GM12878 (cell line): ENCODE measurements at regions not wholly inside any gene's neighbourhood (a gene's known extent, or its start where the extent isn't known, plus 50 kb on each side); places are given as distances from the start of the nearest gene placed in this dataset.

Source experiments
- ATAC-seq: fragments of 200-7000 bp; cut with Tn5 transposase; 3 replicates; pipeline ENCODE4 v1.9.1; 2020; ENCODE audit warnings: mild to moderate bottlenecking, moderate library complexity
- BruUV-seq: library from RNA; stranded (reverse); fragments of 400-500 nt; replicated peaks from 2 replicates; lab custom pipeline; 2021; lab: Mats Ljungman, UMichigan
- CTCF ChIA-PET: fragments of 300-600 bp; sonication (Branson Sonifier 250); formaldehyde crosslinking; extraction: SDS; loops from one replicate; lab custom pipeline; 2021; ENCODE audit warnings: inconsistent platforms; lab: Yijun Ruan, JAX
- POLR2A ChIA-PET: fragments of 350-600 bp; formaldehyde crosslinking; extraction: SDS; loops from one replicate; lab custom pipeline; 2021; ENCODE audit warnings: inconsistent platforms; lab: Charles Lee
- RAD21 ChIA-PET: fragments of 300-600 bp; sonication (Branson Sonifier 250); formaldehyde crosslinking; loops from one replicate; lab custom pipeline; 2023; ENCODE audit warnings: antibody characterized with exemption; ENCODE audit not compliant: unreplicated experiment; lab: Charles Lee
- SMC1A ChIA-PET: fragments of 300-600 bp; sonication (Branson Sonifier 250); formaldehyde crosslinking; loops from one replicate; lab custom pipeline; 2023; ENCODE audit not compliant: unreplicated experiment, uncharacterized antibody; lab: Charles Lee
- DNase-seq: peaks from one replicate; pipeline ENCODE4 v3.0.0-alpha.2; 2011; ENCODE audit warnings: low read depth, low spot score
- FAIRE-seq: peaks from 3 replicates; lab custom pipeline; 2011; peaks lifted over from hg19 to GRCh38; lab: Jason Lieb, UNC
- H2AFZ ChIP-seq: 2 replicates; pipeline ENCODE4 v1.6.0; 2011; ENCODE audit warnings: low read depth, low read length, control low read depth; ENCODE audit not compliant: control insufficient read depth
- H3K27ac ChIP-seq: 2 replicates; pipeline ENCODE4 v1.5.1; 2011; ENCODE audit warnings: control low read depth; ENCODE audit not compliant: control insufficient read depth, insufficient read depth
- H3K27me3 ChIP-seq, 2 experiments: replicated peaks in 1 of 2; 2 replicates each; pipeline versions ENCODE4 v1.6.0 to v1.6.1; 2011; ENCODE audit warnings: low read length in 1 of 2; ENCODE audit not compliant: control insufficient read depth in 2 of 2, insufficient read depth in 2 of 2
- H3K36me3 ChIP-seq, 2 experiments: 2 replicates each; pipeline ENCODE4 v1.5.1; 2011; ENCODE audit warnings: low read length in 1 of 2; ENCODE audit not compliant: control insufficient read depth in 2 of 2, insufficient read depth in 2 of 2
- H3K4me1 ChIP-seq: 2 replicates; pipeline ENCODE4 v1.6.1; 2011; ENCODE audit warnings: mild to moderate bottlenecking, low read length, moderate library complexity, mixed read lengths; ENCODE audit not compliant: control insufficient read depth, insufficient read depth
- H3K4me2 ChIP-seq: 2 replicates; pipeline ENCODE4 v1.6.0; 2011; ENCODE audit warnings: control low read depth; ENCODE audit not compliant: control insufficient read depth, insufficient read depth
- H3K4me3 ChIP-seq: fragments of 200-600 bp; sonication (generic); 2 replicates; pipeline ENCODE4 v1.5.1; 2016
- H3K79me2 ChIP-seq: 2 replicates; pipeline ENCODE4 v1.6.0; 2011; ENCODE audit warnings: low read length; ENCODE audit not compliant: control insufficient read depth, insufficient read depth
- H3K9ac ChIP-seq: 2 replicates; pipeline ENCODE4 v1.8.0; 2011; ENCODE audit warnings: low read length, control low read depth, mixed read lengths; ENCODE audit not compliant: control insufficient read depth, insufficient read depth
- H3K9me3 ChIP-seq: replicated peaks from 3 replicates; pipeline ENCODE4 v1.5.1; 2011; ENCODE audit warnings: mild to moderate bottlenecking, low read length; ENCODE audit not compliant: control insufficient read depth, insufficient read depth
- H4K20me1 ChIP-seq: 2 replicates; pipeline ENCODE4 v1.6.0; 2011; ENCODE audit not compliant: control insufficient read depth, insufficient read depth
- DPF2 ChIP-seq: fragments of 450-650 bp; IDR thresholded peaks from 2 replicates; pipeline ENCODE4 v1.6.1; 2017; ENCODE audit warnings: mild to moderate bottlenecking
- HDAC6 ChIP-seq: fragments of 200-600 bp; sonication (generic); IDR thresholded peaks from one replicate; pipeline ENCODE4 v1.8.0; 2017; ENCODE audit warnings: antibody characterized with exemption; ENCODE audit not compliant: unreplicated experiment
- MYB ChIP-seq: fragments of 150-350 bp; IDR thresholded peaks from 2 replicates; pipeline ENCODE4 v1.6.1; 2014; ENCODE audit warnings: mild to moderate bottlenecking, low read depth, low read length, borderline replicate concordance
- SMARCA5 ChIP-seq: fragments of 450-650 bp; IDR thresholded peaks from 2 replicates; pipeline ENCODE4 v1.6.1; 2017; ENCODE audit warnings: mild to moderate bottlenecking
- STAT1 ChIP-seq: fragments of 450-650 bp; conservative IDR thresholded peaks from 2 replicates; pipeline ENCODE4 v1.6.1; 2014; ENCODE audit warnings: antibody characterized with exemption, mild to moderate bottlenecking
- TCF3 ChIP-seq: IDR thresholded peaks from 2 replicates; pipeline ENCODE4 v1.6.1; 2012; ENCODE audit warnings: low read depth, mild to moderate bottlenecking, low read length, borderline replicate concordance; ENCODE audit not compliant: insufficient read depth
- WGBS: methylation state at CpG from one replicate; pipeline ENCODE4 v1.1.6; 2016; ENCODE audit warnings: low lambda C conversion rate; ENCODE audit not compliant: insufficient replicate concordance, insufficient coverage; ENCODE audit errors: missing lambda C conversion rate; 5-methylcytosine and 5-hydroxymethylcytosine counted together
- in situ Hi-C: fragments of 300-500 bp; cut with MboI; formaldehyde crosslinking; loops from 9 replicates; pipeline ENCODE4 v1.14.3; 2018; ENCODE audit warnings: mixed read lengths
- intact Hi-C: fragments of 100-400 bp; cut with micrococcal nuclease; formaldehyde crosslinking; loops from one replicate; pipeline ENCODE4 v1.14.2; 2022; ENCODE audit not compliant: unreplicated experiment

DNA sequence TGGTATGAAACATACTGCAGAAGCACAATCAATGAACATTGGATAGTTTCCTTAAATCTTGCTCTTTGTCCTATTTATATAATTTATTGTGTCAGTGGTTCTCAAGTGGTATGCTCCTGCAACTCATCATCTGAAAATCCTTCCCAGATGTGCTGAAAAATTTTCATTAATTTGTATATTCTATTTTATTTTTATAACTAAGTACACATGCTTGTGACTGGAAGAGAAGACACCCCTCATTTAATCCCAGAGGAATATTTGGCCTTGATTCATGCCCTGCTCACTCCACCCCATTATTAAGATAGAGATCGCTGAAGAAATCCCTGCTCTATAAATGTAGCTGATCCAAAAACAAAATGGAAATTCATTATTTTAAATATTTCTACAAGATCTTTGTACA is 870.5 kb upstream of the CXADR start:
- no peak overlapping the region for H3K9ac ChIP-seq
- no TSS peak for BruUV-seq
- no peak overlapping the region for H3K27ac ChIP-seq
- intact Hi-C loops, result no loop called here
- ChIA-PET RAD21 (no interaction called here), POLR2A (no interaction called here), SMC1A (no interaction called here), CTCF (no interaction called here)
- FAIRE-seq (no peak), ATAC-seq (no peak), DNase-seq (no peak)
- H3K4me1 ChIP-seq, result no peaks in the 10 kb centered on the region
- no peaks in the 10 kb centered on the region for H3K27me3 ChIP-seq
- no peaks in the 10 kb centered on the region for H3K79me2 ChIP-seq
- H3K36me3 ChIP-seq, result no peaks in the 10 kb centered on the region
- no peak overlapping the region for H2AFZ ChIP-seq
- no peak overlapping the region for H3K4me2 ChIP-seq
- in situ Hi-C loops, result no loop called here
- TF ChIP-seq STAT1 (no peak), SMARCA5 (no peak), DPF2 (no peak)
- H3K4me3 ChIP-seq, result no peak overlapping the region
- no peaks in the 10 kb centered on the region for H4K20me1 ChIP-seq
- 91% methylated on average over 1 of the region's 1 CpG for WGBS
- no peaks in the 10 kb centered on the region for H3K9me3 ChIP-seq

DNA sequence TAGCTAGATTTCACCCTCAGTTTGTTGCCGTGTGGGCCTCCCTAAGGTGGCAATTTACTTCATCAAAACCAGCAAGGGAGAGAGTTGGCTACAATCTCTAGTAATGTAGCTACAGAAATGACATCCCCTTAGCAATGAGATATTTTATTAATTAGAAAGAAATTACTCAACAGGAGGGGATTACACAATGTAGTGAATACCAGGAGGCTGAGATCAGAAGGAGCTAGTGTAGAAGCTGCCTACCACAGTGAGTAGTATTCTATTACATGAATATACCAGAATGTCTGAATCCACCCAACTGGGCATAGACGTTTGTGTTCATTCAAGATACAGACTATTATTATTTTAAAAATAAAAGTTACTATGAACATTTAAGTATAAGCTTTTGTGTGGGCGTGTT is 868.2 kb upstream of the CXADR start:
- Histone ChIP-seq H3K9me3 (no peaks in the 10 kb centered on the region), H3K4me3 (no peak overlapping the region), H3K4me2 (no peak overlapping the region), H3K27me3 (no peaks in the 10 kb centered on the region), H3K9ac (no peak overlapping the region), H3K79me2 (no peaks in the 10 kb centered on the region), H3K27ac (no peak overlapping the region), H4K20me1 (no peaks in the 10 kb centered on the region), H2AFZ (no peak overlapping the region), H3K36me3 (no peaks in the 10 kb centered on the region), H3K4me1 (no peaks in the 10 kb centered on the region)
- WGBS, result 18% methylated on average over 3 of the region's 3 CpGs
- DNase-seq, result no peak
- ChIA-PET CTCF (no interaction called here), POLR2A (no interaction called here), SMC1A (no interaction called here), RAD21 (no interaction called here)
- no TSS peak for BruUV-seq
- TF ChIP-seq TCF3 (no peak), MYB (no peak), HDAC6 (no peak)
- ATAC-seq, result no peak
- in situ Hi-C loops, result no loop called here
- intact Hi-C loops, result no loop called here
- FAIRE-seq, result no peak
